ENCODE measurements at regions not wholly inside any gene's neighbourhood (a gene's known extent, or its start where the extent isn't known, plus 50 kb on each side); places are given as distances from the start of the nearest gene placed in this dataset.

DNA sequence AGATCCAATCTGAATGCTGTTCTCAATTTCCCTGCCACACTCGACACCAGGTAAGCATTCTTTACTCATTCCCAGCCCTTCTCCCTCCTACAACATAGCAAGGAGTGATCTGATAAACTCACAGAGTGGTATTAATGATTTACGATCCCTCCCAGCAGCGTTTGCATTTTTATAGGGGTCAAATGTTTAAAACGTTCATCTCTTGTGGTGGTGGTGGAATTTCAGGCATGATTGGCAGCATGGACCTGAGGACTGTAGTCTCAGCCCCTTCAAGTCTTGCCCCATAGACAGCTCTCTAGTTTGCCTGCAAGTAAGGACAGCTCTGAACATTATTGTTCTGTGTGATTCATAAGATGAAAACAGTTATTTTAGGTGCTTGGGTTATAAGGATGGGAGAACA is 565.7 kb downstream of the EFNB2 start:
- Histone ChIP-seq H3K9me3 (ENCODE audit: control insufficient read depth, low read length) (no peaks in the 10 kb centered on the region), H3K4me1 (ENCODE audit: control insufficient read depth, insufficient read depth, low read length) (peaks cover 8% of the 10 kb centered on the region), H3K27me3 (ENCODE audit: control insufficient read depth, insufficient read depth, low read length) (no peaks in the 10 kb centered on the region), H3K4me3 (ENCODE audit: low read length) (no peak overlapping the region), H3K9ac (ENCODE audit: low read length) (no peak overlapping the region), H3K36me3 (ENCODE audit: control insufficient read depth, insufficient read depth, low read length) (no peaks in the 10 kb centered on the region)

- no peaks in the 10 kb centered on the region for H3K27me3 ChIP-seq (ENCODE audit: control insufficient read depth, insufficient read depth, low read length)
- H3K4me1 ChIP-seq (ENCODE audit: control insufficient read depth, insufficient read depth, low read length) = peaks cover 8% of the 10 kb centered on the region
- H3K9me3 ChIP-seq (ENCODE audit: control insufficient read depth, low read length) = no peaks in the 10 kb centered on the region
- no peak overlapping the region for H3K4me3 ChIP-seq (ENCODE audit: low read length)
- no peaks in the 10 kb centered on the region for H3K36me3 ChIP-seq (ENCODE audit: control insufficient read depth, insufficient read depth, low read length)
- H3K9ac ChIP-seq (ENCODE audit: low read length) = no peak overlapping the region
These were observed 569.6 kb downstream of the EFNB2 start for GRCh38 chr13:105965910-105966309.

- no peak overlapping the region for H3K9ac ChIP-seq (ENCODE audit: low read length)
- H3K36me3 ChIP-seq (ENCODE audit: control insufficient read depth, insufficient read depth, low read length) = no peaks in the 10 kb centered on the region
- no peak overlapping the region for H3K4me3 ChIP-seq (ENCODE audit: low read length)
- H3K9me3 ChIP-seq (ENCODE audit: control insufficient read depth, low read length) = no peaks in the 10 kb centered on the region
- H3K4me1 ChIP-seq (ENCODE audit: control insufficient read depth, insufficient read depth, low read length) = no peaks in the 10 kb centered on the region
- H3K27me3 ChIP-seq (ENCODE audit: control insufficient read depth, insufficient read depth, low read length) = no peaks in the 10 kb centered on the region
These were observed 573.4 kb downstream of the EFNB2 start for GRCh38 chr13:105962080-105962479.

GRCh38 chr13:105961438-105961837 is 574.0 kb downstream of the EFNB2 start:
- Histone ChIP-seq H3K9me3 (ENCODE audit: control insufficient read depth, low read length) (no peaks in the 10 kb centered on the region), H3K4me1 (ENCODE audit: control insufficient read depth, insufficient read depth, low read length) (no peaks in the 10 kb centered on the region), H3K36me3 (ENCODE audit: control insufficient read depth, insufficient read depth, low read length) (no peaks in the 10 kb centered on the region), H3K4me3 (ENCODE audit: low read length) (no peak overlapping the region), H3K9ac (ENCODE audit: low read length) (no peak overlapping the region), H3K27me3 (ENCODE audit: control insufficient read depth, insufficient read depth, low read length) (no peaks in the 10 kb centered on the region)

DNA sequence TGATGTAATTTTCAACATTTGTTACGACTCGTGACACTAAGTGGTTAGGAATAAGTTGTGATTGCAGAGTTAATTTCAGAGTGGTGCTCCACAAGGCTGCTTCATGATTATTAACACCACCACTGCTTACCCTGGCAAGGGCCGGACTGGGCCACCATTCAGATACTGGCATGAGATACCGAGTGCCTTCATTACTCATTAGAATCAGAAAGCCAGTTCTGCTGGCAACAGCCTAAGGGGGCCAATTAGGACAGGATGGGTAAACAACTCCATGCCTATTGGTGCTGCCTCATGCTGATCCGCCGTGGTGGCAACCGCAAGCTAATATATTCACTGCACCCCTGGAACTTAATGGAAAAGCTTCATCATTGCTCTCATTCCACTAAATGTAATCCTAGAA is 575.1 kb downstream of the EFNB2 start:
- Histone ChIP-seq H3K9me3 (ENCODE audit: control insufficient read depth, low read length) (no peaks in the 10 kb centered on the region), H3K9ac (ENCODE audit: low read length) (no peak overlapping the region), H3K4me3 (ENCODE audit: low read length) (no peak overlapping the region), H3K27me3 (ENCODE audit: control insufficient read depth, insufficient read depth, low read length) (no peaks in the 10 kb centered on the region), H3K36me3 (ENCODE audit: control insufficient read depth, insufficient read depth, low read length) (no peaks in the 10 kb centered on the region), H3K4me1 (ENCODE audit: control insufficient read depth, insufficient read depth, low read length) (no peaks in the 10 kb centered on the region)

- Histone ChIP-seq H3K4me3 (ENCODE audit: low read length) (no peak overlapping the region), H3K36me3 (ENCODE audit: control insufficient read depth, insufficient read depth, low read length) (no peaks in the 10 kb centered on the region), H3K9ac (ENCODE audit: low read length) (no peak overlapping the region), H3K27me3 (ENCODE audit: control insufficient read depth, insufficient read depth, low read length) (no peaks in the 10 kb centered on the region), H3K9me3 (ENCODE audit: control insufficient read depth, low read length) (no peaks in the 10 kb centered on the region), H3K4me1 (ENCODE audit: control insufficient read depth, insufficient read depth, low read length) (no peaks in the 10 kb centered on the region)
These were observed 575.6 kb downstream of the EFNB2 start for GRCh38 chr13:105959876-105960275.

- no peaks in the 10 kb centered on the region for H3K4me1 ChIP-seq (ENCODE audit: control insufficient read depth, insufficient read depth, low read length)
- no peak overlapping the region for H3K4me3 ChIP-seq (ENCODE audit: low read length)
- no peaks in the 10 kb centered on the region for H3K9me3 ChIP-seq (ENCODE audit: control insufficient read depth, low read length)
- H3K36me3 ChIP-seq (ENCODE audit: control insufficient read depth, insufficient read depth, low read length) = no peaks in the 10 kb centered on the region
- H3K27me3 ChIP-seq (ENCODE audit: control insufficient read depth, insufficient read depth, low read length) = no peaks in the 10 kb centered on the region
- H3K9ac ChIP-seq (ENCODE audit: low read length) = no peak overlapping the region
These were observed 577.6 kb downstream of the EFNB2 start for GRCh38 chr13:105957769-105958438.

DNA sequence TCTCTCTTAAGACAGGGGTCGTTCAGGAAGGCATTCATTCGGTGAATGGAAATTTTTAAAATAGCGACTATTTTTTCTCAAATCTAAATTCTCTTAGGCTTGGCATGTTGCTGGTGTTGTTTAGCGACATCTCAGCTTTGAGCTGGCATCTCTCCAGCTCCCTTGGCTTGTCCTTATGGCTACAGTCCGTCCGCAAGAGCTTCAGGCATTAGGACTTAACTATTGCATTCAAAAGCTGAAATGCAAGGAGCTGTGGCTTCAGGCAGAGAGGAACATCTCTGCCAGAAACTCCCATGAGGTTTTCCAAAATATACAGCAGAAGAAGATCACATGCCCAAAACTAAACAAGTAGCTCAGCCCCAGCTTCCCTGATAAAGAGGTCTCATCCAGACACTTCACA is 578.5 kb downstream of the EFNB2 start:
- Histone ChIP-seq H3K4me3 (ENCODE audit: low read length) (no peak overlapping the region), H3K9ac (ENCODE audit: low read length) (no peak overlapping the region), H3K9me3 (ENCODE audit: control insufficient read depth, low read length) (no peaks in the 10 kb centered on the region), H3K27me3 (ENCODE audit: control insufficient read depth, insufficient read depth, low read length) (no peaks in the 10 kb centered on the region), H3K4me1 (ENCODE audit: control insufficient read depth, insufficient read depth, low read length) (no peaks in the 10 kb centered on the region), H3K36me3 (ENCODE audit: control insufficient read depth, insufficient read depth, low read length) (no peaks in the 10 kb centered on the region)

DNA sequence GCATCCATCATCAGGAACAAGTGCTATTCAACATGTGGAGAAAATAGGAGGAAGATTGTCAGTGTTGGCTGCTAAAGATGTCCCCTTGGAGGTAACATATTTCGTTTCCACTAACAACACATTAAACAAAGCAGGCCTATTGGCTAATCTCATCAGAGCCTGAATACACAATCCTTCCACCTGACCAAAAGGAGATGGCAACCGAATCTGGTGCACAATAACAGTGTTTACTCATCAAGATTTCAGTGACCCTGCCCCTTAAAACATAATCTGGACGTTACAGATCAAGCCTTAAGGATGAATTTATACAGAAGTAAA is 582.5 kb downstream of the EFNB2 start:
- Histone ChIP-seq H3K9me3 (ENCODE audit: control insufficient read depth, low read length) (no peaks in the 10 kb centered on the region), H3K9ac (ENCODE audit: low read length) (no peak overlapping the region), H3K27me3 (ENCODE audit: control insufficient read depth, insufficient read depth, low read length) (no peaks in the 10 kb centered on the region), H3K4me3 (ENCODE audit: low read length) (no peak overlapping the region), H3K36me3 (ENCODE audit: control insufficient read depth, insufficient read depth, low read length) (no peaks in the 10 kb centered on the region), H3K4me1 (ENCODE audit: control insufficient read depth, insufficient read depth, low read length) (no peaks in the 10 kb centered on the region)

- Histone ChIP-seq H3K9me3 (ENCODE audit: control insufficient read depth, low read length) (no peaks in the 10 kb centered on the region), H3K36me3 (ENCODE audit: control insufficient read depth, insufficient read depth, low read length) (no peaks in the 10 kb centered on the region), H3K4me1 (ENCODE audit: control insufficient read depth, insufficient read depth, low read length) (no peaks in the 10 kb centered on the region)
These were observed 583.1 kb downstream of the EFNB2 start for GRCh38 chr13:105952233-105952972.

DNA sequence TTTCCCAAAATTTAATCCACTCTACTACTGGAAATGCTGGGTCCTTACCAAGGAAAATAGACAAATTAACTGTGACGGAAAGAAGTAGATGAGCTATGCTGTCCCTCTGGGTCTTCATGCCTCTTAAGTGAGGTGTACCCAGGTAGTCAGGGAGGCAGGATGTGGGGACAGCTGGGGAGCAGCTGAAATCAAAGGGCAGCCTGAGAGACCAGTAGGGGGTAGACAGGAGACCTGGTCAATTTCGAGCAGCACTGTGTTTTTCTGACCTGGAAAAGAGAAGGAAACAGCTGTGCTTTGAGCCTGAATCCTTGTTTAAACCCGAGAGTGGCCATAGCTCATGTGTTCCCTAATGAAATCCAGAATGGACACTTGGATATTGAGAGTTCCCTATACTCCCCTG is 587.3 kb downstream of the EFNB2 start:
- no peaks in the 10 kb centered on the region for H3K4me1 ChIP-seq (ENCODE audit: control insufficient read depth, insufficient read depth, low read length)
- no peak overlapping the region for H3K9ac ChIP-seq (ENCODE audit: low read length)
- H3K4me3 ChIP-seq (ENCODE audit: low read length) = no peak overlapping the region
- no peaks in the 10 kb centered on the region for H3K36me3 ChIP-seq (ENCODE audit: control insufficient read depth, insufficient read depth, low read length)
- no peaks in the 10 kb centered on the region for H3K27me3 ChIP-seq (ENCODE audit: control insufficient read depth, insufficient read depth, low read length)
- H3K9me3 ChIP-seq (ENCODE audit: control insufficient read depth, low read length) = no peaks in the 10 kb centered on the region

More at GRCh38 chr13:105952233-105952972, 583.1 kb downstream of the EFNB2 start:
- Histone ChIP-seq H3K9ac (ENCODE audit: low read length) (no peak overlapping the region), H3K4me3 (ENCODE audit: low read length) (no peak overlapping the region), H3K27me3 (ENCODE audit: control insufficient read depth, insufficient read depth, low read length) (no peaks in the 10 kb centered on the region)

DNA sequence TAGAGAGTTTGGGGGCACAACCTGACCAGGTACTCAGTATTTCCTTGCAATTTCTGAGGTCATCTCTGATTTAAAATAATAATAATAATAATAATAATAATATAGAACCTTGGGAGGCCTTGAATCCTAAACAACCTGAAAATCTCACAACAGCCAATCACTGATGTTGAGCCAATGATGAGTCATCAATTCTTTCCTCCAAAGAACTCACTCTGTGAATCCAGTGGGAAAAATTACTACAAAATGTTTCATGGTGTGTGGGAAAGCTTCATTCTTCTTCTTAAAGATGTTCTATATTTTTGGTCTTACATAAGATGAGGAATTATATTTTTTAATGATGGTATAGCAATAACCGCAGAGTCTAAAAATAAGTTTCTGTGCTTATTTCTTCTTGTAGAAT is 594.6 kb downstream of the EFNB2 start:
- Histone ChIP-seq H3K36me3 (ENCODE audit: control insufficient read depth, insufficient read depth, low read length) (no peaks in the 10 kb centered on the region), H3K27me3 (ENCODE audit: control insufficient read depth, insufficient read depth, low read length) (no peaks in the 10 kb centered on the region), H3K4me1 (ENCODE audit: control insufficient read depth, insufficient read depth, low read length) (no peaks in the 10 kb centered on the region), H3K9ac (ENCODE audit: low read length) (no peak overlapping the region), H3K4me3 (ENCODE audit: low read length) (no peak overlapping the region), H3K9me3 (ENCODE audit: control insufficient read depth, low read length) (no peaks in the 10 kb centered on the region)
